ENCODE measurements at regions not wholly inside any gene's neighbourhood (a gene's known extent, or its start where the extent isn't known, plus 50 kb on each side); places are given as distances from the start of the nearest gene placed in this dataset.

DNA sequence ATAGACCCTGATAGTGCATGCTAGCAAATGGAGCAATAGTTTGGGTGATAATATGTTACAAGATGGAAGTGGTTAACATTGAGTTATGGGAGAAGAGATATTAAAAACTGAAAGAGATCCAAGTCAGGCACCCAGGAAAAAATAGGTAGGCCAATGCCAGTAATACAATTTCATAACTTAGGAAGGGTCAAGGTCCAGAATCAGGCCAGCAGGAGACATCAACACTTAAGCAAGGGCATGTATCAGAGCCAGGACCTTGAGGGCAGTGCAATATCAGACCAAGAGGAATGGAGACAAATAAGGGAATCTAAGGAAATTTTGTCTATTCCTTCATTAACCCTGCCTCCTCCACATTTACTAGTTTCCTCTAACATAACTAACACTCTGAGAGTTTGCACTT, 124.1 kb upstream of the NYAP2 start:
- H3K27me3 ChIP-seq (ENCODE audit: insufficient read depth, poor library complexity, severe bottlenecking) = no peaks in the 10 kb centered on the region
- no peak overlapping the region for H3K27ac ChIP-seq (replicated peaks)
- DNase-seq (ENCODE audit: low read depth in 1 of 2, low spot score in 1 of 2) = no peak
- no peak for TF ChIP-seq POLR2AphosphoS5 (IDR thresholded peaks at IDR 0.05; ENCODE audit: low read depth)
- no peak for TF ChIP-seq GABPA (IDR thresholded peaks at IDR 0.05; ENCODE audit: low read depth)
- TF ChIP-seq, protein P1, sequence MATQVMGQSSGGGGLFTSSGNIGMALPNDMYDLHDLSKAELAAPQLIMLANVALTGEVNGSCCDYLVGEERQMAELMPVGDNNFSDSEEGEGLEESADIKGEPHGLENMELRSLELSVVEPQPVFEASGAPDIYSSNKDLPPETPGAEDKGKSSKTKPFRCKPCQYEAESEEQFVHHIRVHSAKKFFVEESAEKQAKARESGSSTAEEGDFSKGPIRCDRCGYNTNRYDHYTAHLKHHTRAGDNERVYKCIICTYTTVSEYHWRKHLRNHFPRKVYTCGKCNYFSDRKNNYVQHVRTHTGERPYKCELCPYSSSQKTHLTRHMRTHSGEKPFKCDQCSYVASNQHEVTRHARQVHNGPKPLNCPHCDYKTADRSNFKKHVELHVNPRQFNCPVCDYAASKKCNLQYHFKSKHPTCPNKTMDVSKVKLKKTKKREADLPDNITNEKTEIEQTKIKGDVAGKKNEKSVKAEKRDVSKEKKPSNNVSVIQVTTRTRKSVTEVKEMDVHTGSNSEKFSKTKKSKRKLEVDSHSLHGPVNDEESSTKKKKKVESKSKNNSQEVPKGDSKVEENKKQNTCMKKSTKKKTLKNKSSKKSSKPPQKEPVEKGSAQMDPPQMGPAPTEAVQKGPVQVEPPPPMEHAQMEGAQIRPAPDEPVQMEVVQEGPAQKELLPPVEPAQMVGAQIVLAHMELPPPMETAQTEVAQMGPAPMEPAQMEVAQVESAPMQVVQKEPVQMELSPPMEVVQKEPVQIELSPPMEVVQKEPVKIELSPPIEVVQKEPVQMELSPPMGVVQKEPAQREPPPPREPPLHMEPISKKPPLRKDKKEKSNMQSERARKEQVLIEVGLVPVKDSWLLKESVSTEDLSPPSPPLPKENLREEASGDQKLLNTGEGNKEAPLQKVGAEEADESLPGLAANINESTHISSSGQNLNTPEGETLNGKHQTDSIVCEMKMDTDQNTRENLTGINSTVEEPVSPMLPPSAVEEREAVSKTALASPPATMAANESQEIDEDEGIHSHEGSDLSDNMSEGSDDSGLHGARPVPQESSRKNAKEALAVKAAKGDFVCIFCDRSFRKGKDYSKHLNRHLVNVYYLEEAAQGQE (IDR thresholded peaks at IDR 0.05; ENCODE audit: insufficient replicate concordance, low read depth) = no peak
- TF ChIP-seq, protein P2, sequence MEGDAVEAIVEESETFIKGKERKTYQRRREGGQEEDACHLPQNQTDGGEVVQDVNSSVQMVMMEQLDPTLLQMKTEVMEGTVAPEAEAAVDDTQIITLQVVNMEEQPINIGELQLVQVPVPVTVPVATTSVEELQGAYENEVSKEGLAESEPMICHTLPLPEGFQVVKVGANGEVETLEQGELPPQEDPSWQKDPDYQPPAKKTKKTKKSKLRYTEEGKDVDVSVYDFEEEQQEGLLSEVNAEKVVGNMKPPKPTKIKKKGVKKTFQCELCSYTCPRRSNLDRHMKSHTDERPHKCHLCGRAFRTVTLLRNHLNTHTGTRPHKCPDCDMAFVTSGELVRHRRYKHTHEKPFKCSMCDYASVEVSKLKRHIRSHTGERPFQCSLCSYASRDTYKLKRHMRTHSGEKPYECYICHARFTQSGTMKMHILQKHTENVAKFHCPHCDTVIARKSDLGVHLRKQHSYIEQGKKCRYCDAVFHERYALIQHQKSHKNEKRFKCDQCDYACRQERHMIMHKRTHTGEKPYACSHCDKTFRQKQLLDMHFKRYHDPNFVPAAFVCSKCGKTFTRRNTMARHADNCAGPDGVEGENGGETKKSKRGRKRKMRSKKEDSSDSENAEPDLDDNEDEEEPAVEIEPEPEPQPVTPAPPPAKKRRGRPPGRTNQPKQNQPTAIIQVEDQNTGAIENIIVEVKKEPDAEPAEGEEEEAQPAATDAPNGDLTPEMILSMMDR (IDR thresholded peaks at IDR 0.05; ENCODE audit: insufficient read depth, low read length) = no peak
- no peak for TF ChIP-seq SPI1 (IDR thresholded peaks at IDR 0.05; ENCODE audit: borderline replicate concordance, low read depth)
- no peak overlapping the region for H3K4me3 ChIP-seq (replicated peaks; ENCODE audit: insufficient read depth, low read length)

DNA sequence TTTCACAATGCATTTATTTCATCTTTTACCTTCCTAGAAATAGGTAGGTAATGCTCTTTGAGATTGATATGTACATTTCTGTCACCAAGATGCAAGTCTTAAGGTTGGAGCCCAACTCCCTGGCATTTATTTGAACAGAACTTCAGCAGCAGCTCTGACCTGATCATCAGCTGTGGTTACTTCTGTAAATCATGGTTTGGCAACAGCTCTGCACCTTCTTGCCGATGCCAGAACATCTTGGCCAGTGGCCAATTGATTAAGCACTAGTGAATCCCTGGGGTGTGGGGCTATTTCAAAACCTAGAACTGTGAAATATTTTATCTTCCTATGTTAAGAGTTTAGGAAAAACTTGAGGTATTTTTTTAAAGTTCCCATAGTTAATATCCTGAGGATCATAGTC, 124.8 kb upstream of the NYAP2 start:
- H3K27ac ChIP-seq (replicated peaks) = no peak overlapping the region
- H3K27me3 ChIP-seq (ENCODE audit: insufficient read depth, poor library complexity, severe bottlenecking) = no peaks in the 10 kb centered on the region
- no peak for TF ChIP-seq GABPA (IDR thresholded peaks at IDR 0.05; ENCODE audit: low read depth)
- no peak overlapping the region for H3K4me3 ChIP-seq (replicated peaks; ENCODE audit: insufficient read depth, low read length)
- no peak for DNase-seq (ENCODE audit: low read depth in 1 of 2, low spot score in 1 of 2)

DNA sequence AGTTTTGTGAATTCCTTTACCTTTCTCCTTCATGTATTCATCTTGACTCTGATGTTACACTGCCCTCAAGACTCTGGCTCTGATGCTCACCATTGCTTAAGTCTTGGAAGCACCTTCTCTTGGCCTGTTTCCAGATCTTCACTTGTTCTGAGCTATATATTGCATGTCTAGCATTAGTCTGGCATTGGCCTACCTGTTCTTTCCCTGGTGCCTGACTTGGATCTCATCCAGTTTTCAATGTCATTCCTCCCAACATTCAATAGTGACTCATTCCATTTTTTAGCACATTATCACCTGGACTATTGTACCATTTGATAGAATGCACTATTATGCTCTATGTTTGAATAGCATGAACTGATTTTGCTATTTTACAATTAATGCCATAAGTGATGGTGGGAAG, 127.3 kb upstream of the NYAP2 start:
- Histone ChIP-seq H3K27me3 (ENCODE audit: insufficient read depth, poor library complexity, severe bottlenecking) (no peaks in the 10 kb centered on the region), H3K27ac (replicated peaks) (no peak overlapping the region), H3K4me3 (replicated peaks; ENCODE audit: insufficient read depth, low read length) (no peak overlapping the region)
- TF ChIP-seq POLR2AphosphoS5 (IDR thresholded peaks at IDR 0.05; ENCODE audit: low read depth) (no peak), GABPA (IDR thresholded peaks at IDR 0.05; ENCODE audit: low read depth) (no peak), SPI1 (IDR thresholded peaks at IDR 0.05; ENCODE audit: borderline replicate concordance, low read depth) (no peak)
- TF ChIP-seq, protein P2 (IDR thresholded peaks at IDR 0.05; ENCODE audit: insufficient read depth, low read length) = no peak
- TF ChIP-seq, protein P1 (IDR thresholded peaks at IDR 0.05; ENCODE audit: insufficient replicate concordance, low read depth) = no peak
- DNase-seq (ENCODE audit: low read depth in 1 of 2, low spot score in 1 of 2) = no peak

DNA sequence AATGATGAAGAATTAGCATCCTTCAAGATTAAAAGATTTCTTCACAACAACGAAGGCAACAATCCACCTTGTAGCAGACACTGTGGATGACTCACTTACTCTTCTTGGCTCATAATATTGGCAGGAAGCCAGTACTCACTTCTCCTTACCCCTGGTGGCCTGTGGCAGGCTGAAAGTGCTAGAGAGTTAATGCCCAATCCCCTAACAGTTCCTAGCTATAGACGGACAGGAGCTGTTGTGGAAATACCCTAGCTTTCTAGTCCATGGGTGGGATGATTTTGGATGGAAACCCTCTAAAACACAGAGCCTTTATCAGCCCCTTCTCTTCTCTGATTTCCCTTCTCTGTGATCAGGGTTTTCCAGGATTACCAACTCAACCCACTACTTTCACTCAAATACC, 128.6 kb upstream of the NYAP2 start:
- no peaks in the 10 kb centered on the region for H3K27me3 ChIP-seq (ENCODE audit: insufficient read depth, poor library complexity, severe bottlenecking)
- no peak overlapping the region for H3K27ac ChIP-seq (replicated peaks)
- H3K4me3 ChIP-seq (replicated peaks; ENCODE audit: insufficient read depth, low read length) = no peak overlapping the region
- DNase-seq (ENCODE audit: low read depth in 1 of 2, low spot score in 1 of 2) = peak; percentile 57 to 61
- TF ChIP-seq SPI1 (IDR thresholded peaks at IDR 0.05; ENCODE audit: borderline replicate concordance, low read depth) = peak; percentile 49; the same call in 1 of the 2 replicates
- no peak for TF ChIP-seq POLR2AphosphoS5 (IDR thresholded peaks at IDR 0.05; ENCODE audit: low read depth)

DNA sequence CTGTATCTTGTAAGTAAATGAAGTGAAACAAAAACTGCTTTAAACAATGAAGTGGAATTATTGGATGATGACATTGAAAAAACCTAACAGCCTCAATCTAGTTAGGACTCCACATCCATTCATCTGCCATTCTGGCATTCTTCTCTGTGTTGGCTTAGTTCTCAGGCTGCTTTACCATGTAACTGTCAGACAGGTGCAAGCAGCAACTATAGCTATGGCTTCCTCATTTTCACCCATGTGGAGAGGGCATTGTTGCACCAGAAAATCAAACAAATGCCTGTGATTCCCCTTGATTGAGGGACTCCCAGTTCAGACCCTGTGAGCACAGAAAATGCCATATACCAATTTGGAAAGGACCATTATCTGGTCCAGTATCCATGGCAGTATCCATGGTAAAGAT, 129.5 kb upstream of the NYAP2 start:
- Histone ChIP-seq H3K4me3 (replicated peaks; ENCODE audit: insufficient read depth, low read length) (no peak overlapping the region), H3K27ac (replicated peaks) (no peak overlapping the region), H3K27me3 (ENCODE audit: insufficient read depth, poor library complexity, severe bottlenecking) (no peaks in the 10 kb centered on the region)
- DNase-seq (ENCODE audit: low read depth in 1 of 2, low spot score in 1 of 2) = no peak
- TF ChIP-seq, protein P1 (IDR thresholded peaks at IDR 0.05; ENCODE audit: insufficient replicate concordance, low read depth) = no peak
- TF ChIP-seq SPI1 (IDR thresholded peaks at IDR 0.05; ENCODE audit: borderline replicate concordance, low read depth) = no peak
- TF ChIP-seq, protein P2 (IDR thresholded peaks at IDR 0.05; ENCODE audit: insufficient read depth, low read length) = no peak
- TF ChIP-seq GABPA (IDR thresholded peaks at IDR 0.05; ENCODE audit: low read depth) = no peak
- no peak for TF ChIP-seq POLR2AphosphoS5 (IDR thresholded peaks at IDR 0.05; ENCODE audit: low read depth)
